SK-N-SH (cell line): ENCODE measurements at regions not wholly inside any gene's neighbourhood (a gene's known extent, or its start where the extent isn't known, plus 50 kb on each side); places are given as distances from the start of the nearest gene placed in this dataset.

ENCODE experiments used
- CTCF ChIP-seq: fragments of 200-600 bp; sonication (generic); IDR thresholded peaks from 2 replicates; pipeline ENCODE4 v1.6.1; 2017; ENCODE audit warnings: antibody characterized with exemption, mild to moderate bottlenecking, moderate library complexity
- EZH2phosphoT487 ChIP-seq: fragments of 200-600 bp; sonication (generic); IDR thresholded peaks from 2 replicates; pipeline ENCODE4 v1.6.1; 2017; ENCODE audit warnings: low read depth, mixed run types, mild to moderate bottlenecking, antibody characterized with exemption, moderate library complexity, borderline replicate concordance
- FOXM1 ChIP-seq: IDR thresholded peaks from 2 replicates; pipeline ENCODE4 v1.4.0; 2012; ENCODE audit warnings: low read depth, mild to moderate bottlenecking
- GABPA ChIP-seq: IDR thresholded peaks from 2 replicates; pipeline ENCODE4 v1.4.0; 2012; ENCODE audit warnings: low read depth, mild to moderate bottlenecking
- JUND ChIP-seq: IDR thresholded peaks from 2 replicates; pipeline ENCODE4 v1.4.0; 2012
- MXI1 ChIP-seq: IDR thresholded peaks from 2 replicates; pipeline ENCODE4 v1.6.1; 2012; ENCODE audit warnings: mild to moderate bottlenecking, low read depth, low read length, improper control_type of control experiment
- NFIC ChIP-seq: IDR thresholded peaks from 2 replicates; pipeline ENCODE4 v1.4.0; 2012; ENCODE audit warnings: borderline replicate concordance
- REST ChIP-seq: IDR thresholded peaks from 2 replicates; pipeline ENCODE4 v1.6.1; 2012; ENCODE audit warnings: mild to moderate bottlenecking, low read depth, low read length, moderate library complexity
- SIN3A ChIP-seq: IDR thresholded peaks from 2 replicates; pipeline ENCODE4 v1.6.1; 2012; ENCODE audit warnings: low read depth, mild to moderate bottlenecking, low read length, moderate library complexity, borderline replicate concordance
- SMC3 ChIP-seq: IDR thresholded peaks from 2 replicates; pipeline ENCODE4 v1.6.1; 2012; ENCODE audit warnings: low read depth, low read length, improper control_type of control experiment
- TAF1 ChIP-seq: IDR thresholded peaks from 2 replicates; pipeline ENCODE4 v1.6.1; 2012; ENCODE audit warnings: low read depth, mild to moderate bottlenecking, low read length, moderate library complexity, borderline replicate concordance
- YY1 ChIP-seq: IDR thresholded peaks from 2 replicates; pipeline ENCODE4 v1.4.0; 2012; ENCODE audit warnings: low read depth, mild to moderate bottlenecking
- ZBTB33 ChIP-seq: IDR thresholded peaks from 2 replicates; pipeline ENCODE4 v1.4.0; 2012; ENCODE audit warnings: low read depth, borderline replicate concordance
- TF ChIP-seq, protein P1 (sequence below): fragments of 150-350 bp; IDR thresholded peaks from 2 replicates; pipeline ENCODE4 v1.6.1; 2016; ENCODE audit warnings: mild to moderate bottlenecking, low read depth, low read length

GRCh38 chr20:58094698-58095097 is 133.8 kb downstream of the ANKRD60 start:
- no peak for TF ChIP-seq ZBTB33
- no peak for TF ChIP-seq YY1
- TF ChIP-seq MXI1, result no peak
- no peak for TF ChIP-seq SIN3A
- TF ChIP-seq CTCF, result no peak
- no peak for TF ChIP-seq EZH2phosphoT487
- TF ChIP-seq NFIC, result no peak
- no peak for TF ChIP-seq TAF1
- no peak for TF ChIP-seq JUND
- TF ChIP-seq FOXM1, result no peak
- no peak for TF ChIP-seq REST
- TF ChIP-seq SMC3, result no peak
- no peak for TF ChIP-seq GABPA
- TF ChIP-seq, protein P1, sequence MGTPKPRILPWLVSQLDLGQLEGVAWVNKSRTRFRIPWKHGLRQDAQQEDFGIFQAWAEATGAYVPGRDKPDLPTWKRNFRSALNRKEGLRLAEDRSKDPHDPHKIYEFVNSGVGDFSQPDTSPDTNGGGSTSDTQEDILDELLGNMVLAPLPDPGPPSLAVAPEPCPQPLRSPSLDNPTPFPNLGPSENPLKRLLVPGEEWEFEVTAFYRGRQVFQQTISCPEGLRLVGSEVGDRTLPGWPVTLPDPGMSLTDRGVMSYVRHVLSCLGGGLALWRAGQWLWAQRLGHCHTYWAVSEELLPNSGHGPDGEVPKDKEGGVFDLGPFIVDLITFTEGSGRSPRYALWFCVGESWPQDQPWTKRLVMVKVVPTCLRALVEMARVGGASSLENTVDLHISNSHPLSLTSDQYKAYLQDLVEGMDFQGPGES, result no peak
